ENCODE measurements at regions not wholly inside any gene's neighbourhood (a gene's known extent, or its start where the extent isn't known, plus 50 kb on each side); places are given as distances from the start of the nearest gene placed in this dataset.

- no peak for TF ChIP-seq EP300 (IDR thresholded peaks at IDR 0.05)
- TF ChIP-seq CTCF (IDR thresholded peaks at IDR 0.05): no peak
- TF ChIP-seq POLR2A (IDR thresholded peaks at IDR 0.05): no peak
- WGBS, 3 donors: 92 to 95% (median 94%) methylated on average over 2 of the region's 2 CpGs
- intact Hi-C loops (cut with DNase I): no loop called here
These were observed 241.5 kb upstream of the PKDCC start for GRCh38 chr2:41806286-41806685.

GRCh38 chr2:41821167-41821566, 226.7 kb upstream of the PKDCC start:
- Histone ChIP-seq H3K4me3 (no peak overlapping the region), H3K9me3 (no peaks in the 10 kb centered on the region), H3K27ac (no peak overlapping the region), H3K27me3 (no peaks in the 10 kb centered on the region), H3K36me3 (no peaks in the 10 kb centered on the region), H3K4me1 (ENCODE audit: insufficient read depth) (no peaks in the 10 kb centered on the region)
- no peak for DNase-seq
- WGBS, 3 donors: 69 to 84% (median 76%) methylated on average over 2 of the region's 2 CpGs
- intact Hi-C loops (cut with DNase I): no loop called here
- no peak for TF ChIP-seq CTCF (IDR thresholded peaks at IDR 0.05)
- no peak for TF ChIP-seq POLR2A (IDR thresholded peaks at IDR 0.05)
- no peak for TF ChIP-seq EP300 (IDR thresholded peaks at IDR 0.05)

More at GRCh38 chr2:41806286-41806685, 241.5 kb upstream of the PKDCC start:
- H3K27ac ChIP-seq: no peak overlapping the region
- no peaks in the 10 kb centered on the region for H3K4me1 ChIP-seq (ENCODE audit: insufficient read depth)
- H3K27me3 ChIP-seq: no peaks in the 10 kb centered on the region
- H3K4me3 ChIP-seq: no peak overlapping the region
- no peak for DNase-seq
- no peaks in the 10 kb centered on the region for H3K9me3 ChIP-seq
- H3K36me3 ChIP-seq: no peaks in the 10 kb centered on the region

GRCh38 chr2:41826921-41827320, 220.9 kb upstream of the PKDCC start:
- Histone ChIP-seq H3K4me1 (ENCODE audit: insufficient read depth) (peaks cover 1% of the 10 kb centered on the region), H3K27me3 (no peaks in the 10 kb centered on the region), H3K36me3 (no peaks in the 10 kb centered on the region), H3K4me3 (no peak overlapping the region), H3K27ac (no peak overlapping the region), H3K9me3 (no peaks in the 10 kb centered on the region)
- WGBS, 3 donors: 82 to 94% (median 86%) methylated on average over 1 of the region's 1 CpG
- TF ChIP-seq POLR2A (IDR thresholded peaks at IDR 0.05): no peak
- TF ChIP-seq CTCF (IDR thresholded peaks at IDR 0.05): no peak
- no peak for TF ChIP-seq EP300 (IDR thresholded peaks at IDR 0.05)
- intact Hi-C loops (cut with DNase I): no loop called here
- no peak for DNase-seq

GRCh38 chr2:41827354-41827971, 220.4 kb upstream of the PKDCC start:
- Histone ChIP-seq H3K27me3 (no peaks in the 10 kb centered on the region), H3K4me3 (no peak overlapping the region), H3K4me1 (ENCODE audit: insufficient read depth) (peaks cover 1% of the 10 kb centered on the region), H3K36me3 (no peaks in the 10 kb centered on the region), H3K9me3 (no peaks in the 10 kb centered on the region), H3K27ac (no peak overlapping the region)
- TF ChIP-seq EP300 (IDR thresholded peaks at IDR 0.05) (no peak), POLR2A (IDR thresholded peaks at IDR 0.05) (no peak), CTCF (IDR thresholded peaks at IDR 0.05) (no peak)
- intact Hi-C loops (cut with DNase I): no loop called here
- DNase-seq: no peak
- 64 to 75% (median 71%) methylated on average over 6 of the region's 6 CpGs for WGBS, 3 donors
